ENCODE measurements at regions not wholly inside any gene's neighbourhood (a gene's known extent, or its start where the extent isn't known, plus 50 kb on each side); places are given as distances from the start of the nearest gene placed in this dataset.

DNA sequence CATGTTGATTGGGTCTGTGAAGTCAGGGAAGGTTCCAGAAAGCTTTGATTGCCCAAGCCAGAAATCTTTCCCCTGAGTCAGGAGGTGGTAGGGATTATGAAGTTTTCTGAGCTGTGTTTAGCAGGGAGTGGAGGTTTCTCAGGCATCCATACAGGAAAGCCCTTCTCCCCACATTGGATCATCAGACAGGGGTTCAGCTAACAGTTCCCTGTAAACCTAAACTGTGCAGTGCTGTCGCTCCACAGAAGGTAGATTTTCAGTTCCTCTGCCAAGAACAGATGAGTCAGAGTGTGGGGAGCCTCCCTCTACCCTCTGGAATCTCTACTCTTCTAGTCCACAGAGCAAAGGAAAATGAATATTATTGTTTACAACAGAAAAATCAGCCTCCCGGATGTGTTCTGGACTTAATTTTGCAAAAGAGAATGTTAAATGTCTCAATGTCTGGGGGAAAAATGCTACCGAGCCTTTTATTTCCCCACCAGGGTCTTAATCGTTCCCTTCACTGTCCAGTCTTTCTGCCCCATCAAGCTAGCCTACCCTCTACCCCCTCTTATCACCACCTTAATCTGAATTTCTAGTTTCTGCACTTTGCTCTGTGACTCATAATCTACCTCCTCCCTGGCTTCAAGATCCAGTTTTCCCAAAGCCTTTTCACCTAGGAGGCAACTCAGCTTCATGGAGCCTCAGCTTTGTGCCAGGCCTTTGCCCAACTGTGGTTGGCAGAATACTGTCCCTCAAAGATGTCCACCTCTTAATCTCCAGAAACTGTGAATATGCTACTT, 355.6 kb downstream of the PRDM2 start:
- DNase-seq: no peak

DNA sequence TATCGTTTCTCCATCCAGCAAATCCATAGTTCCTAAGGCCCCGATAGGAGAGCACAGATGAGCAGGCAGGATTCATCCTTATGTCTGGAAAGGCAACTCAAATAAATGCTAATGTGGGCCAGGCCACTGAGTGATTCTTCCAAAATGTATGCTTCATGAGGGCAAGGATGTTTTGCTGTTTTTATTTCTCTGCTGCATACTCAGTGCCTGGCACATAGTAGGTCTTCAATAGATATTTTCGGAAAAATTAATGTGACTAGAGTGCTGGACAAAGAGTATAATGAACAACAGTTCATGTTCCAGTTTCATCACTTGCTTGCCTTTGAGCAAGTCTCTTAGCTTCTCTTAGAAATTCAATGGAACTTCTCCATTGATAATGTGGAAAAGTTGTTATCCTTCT, 357.7 kb downstream of the PRDM2 start:
- DNase-seq: no peak

DNA sequence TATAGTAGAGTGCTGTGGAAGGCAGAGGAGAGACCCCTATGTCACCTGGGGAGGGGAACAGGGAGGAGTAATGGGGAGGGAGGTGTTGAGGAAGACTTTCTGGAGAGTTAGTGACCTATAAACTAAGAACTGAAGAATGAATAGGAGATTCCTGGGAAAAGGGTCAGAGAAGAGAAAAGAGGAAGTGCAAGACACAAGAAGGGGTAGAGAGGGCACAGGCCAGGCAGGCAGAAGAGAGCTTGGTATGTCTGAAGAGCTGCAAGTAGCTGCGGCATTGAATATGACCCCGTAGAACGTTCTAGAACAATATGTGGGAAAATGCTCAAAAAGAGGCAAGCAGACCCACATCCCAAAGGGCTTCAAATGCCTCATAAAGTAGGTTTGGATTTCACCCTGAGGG, 361.2 kb downstream of the PRDM2 start:
- no peak for DNase-seq

DNA sequence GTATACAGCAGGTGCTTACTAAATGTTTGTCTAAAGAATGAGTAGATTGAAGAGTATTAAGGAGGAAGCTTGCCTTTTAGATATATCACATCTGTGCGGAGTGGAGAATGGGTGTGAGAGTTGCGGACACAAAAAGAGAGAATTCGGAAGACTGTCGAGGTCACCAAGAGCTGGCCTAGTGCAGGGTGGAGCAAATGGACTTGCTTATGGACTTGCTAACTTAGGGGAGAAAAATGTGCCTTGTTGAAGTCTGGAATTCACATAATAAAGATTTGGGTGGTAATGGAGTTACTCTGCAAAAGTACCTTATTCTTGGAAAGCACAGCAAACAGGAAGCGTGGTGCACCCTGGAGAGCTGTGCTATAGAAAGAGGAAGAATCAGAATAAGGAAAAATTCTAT, 361.7 kb downstream of the PRDM2 start:
- no peak for DNase-seq

DNA sequence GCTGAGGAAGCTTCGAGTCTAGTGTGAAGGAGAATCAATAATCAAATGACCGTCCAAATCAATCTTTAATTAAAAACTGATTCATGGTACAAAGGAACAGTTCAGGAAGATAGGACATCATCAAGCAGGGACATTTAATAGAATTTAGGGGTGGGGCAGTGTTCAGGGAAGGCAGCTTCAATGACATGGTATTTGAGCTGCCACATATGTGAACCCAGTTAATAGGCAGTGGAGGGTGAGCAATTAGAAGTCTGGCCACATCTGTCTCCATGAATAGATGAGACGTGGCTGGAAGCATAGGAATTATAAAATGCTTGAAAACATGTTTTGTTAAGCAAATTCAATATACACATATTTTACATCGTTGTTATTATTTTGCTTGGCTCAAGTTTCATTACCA, 362.7 kb downstream of the PRDM2 start:
- no peak for DNase-seq

DNA sequence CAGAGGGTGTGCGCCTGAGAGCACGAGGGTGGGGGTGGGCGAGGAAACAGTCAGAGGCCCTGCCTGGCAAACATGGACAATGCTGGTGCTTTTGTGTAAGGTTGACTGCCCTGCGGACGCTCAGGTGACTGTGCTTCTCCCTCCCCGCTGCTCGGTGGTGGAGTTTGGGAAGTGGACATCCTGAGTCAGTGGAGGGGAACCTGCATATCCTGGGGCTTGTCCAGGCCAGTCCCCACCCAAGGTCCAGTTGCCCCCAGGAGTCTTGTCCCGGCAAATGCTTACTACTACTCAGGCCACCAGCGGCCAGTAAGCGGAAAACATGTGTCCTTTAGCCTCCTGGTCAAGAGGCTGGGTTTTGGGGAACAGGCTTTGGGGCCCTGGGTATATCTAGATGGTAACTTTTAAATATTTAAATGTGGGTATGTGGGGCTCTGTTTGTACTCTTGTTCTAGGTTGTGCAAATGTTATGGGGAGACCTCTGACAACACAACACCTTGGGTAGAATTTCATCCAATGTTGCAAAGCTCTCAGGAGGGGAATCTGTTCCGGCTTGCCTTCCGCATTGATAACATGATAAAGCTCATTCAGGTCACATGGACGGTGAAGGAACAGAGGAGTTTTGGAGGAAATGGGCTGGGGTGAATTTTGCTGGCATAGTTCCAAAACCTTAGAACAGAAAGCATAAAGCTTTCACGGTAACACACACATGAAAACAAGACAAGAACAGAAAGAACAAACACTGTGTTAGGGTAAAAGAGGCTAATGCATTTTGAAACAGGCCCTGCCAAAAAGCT, 364.9 kb downstream of the PRDM2 start:
- DNase-seq: no peak

DNA sequence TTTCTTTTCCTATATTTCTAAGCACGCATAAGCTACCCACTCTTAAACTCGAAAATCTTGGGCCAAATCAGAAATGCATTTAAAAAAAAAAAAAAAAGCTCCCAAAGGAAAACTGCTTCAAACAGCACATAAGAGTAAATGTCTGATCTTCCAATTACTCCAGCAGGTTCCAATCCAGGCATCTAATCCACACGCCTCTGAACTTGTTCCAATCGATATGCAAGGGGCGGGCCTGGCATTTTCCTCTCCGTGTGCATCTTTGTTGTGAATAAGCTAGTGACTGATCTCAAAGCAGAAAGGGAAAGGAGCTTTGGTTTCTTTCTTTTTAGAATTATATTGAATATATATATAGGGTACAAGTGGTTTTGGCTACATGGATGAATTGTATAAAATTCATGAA, 365.5 kb downstream of the PRDM2 start:
- DNase-seq: no peak

DNA sequence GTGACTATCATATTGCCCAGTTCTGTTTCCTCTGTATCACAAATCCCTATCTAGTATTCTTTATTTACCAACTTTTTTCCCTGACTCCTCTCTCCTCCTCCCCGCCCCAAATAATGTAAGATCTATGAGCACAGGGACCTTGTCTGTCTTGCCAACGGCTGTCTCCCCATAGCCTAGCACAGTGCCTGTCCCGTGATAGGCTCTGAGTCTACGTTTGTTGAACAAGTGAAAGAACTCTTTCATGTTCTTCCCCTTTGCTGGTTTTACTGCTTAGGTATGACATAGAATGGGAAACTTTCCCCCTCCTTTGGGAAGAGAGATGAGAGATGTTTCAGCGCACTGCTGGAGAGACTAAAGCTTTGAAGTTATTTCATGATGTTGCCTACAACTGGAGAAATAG, 367.0 kb downstream of the PRDM2 start:
- no peak for DNase-seq

DNA sequence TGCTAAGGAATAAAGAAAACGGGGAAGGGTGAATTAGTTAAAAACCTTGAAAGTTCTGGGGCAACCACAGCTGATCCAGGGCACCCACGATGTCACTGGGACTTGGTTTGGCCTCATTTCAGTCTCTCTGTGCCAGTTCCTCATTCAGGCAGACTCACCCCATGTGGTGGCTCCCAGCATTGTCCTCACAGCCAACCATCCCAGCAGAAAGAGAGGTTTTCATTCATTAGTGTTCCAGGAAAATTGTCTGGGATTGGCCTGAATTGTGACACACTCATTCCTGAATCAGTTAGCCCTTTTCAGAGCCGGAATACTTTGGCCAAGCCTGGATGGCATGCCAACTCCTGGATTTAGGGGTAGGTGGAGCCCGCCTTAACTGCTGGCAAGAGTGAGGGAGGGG, 367.7 kb downstream of the PRDM2 start:
- no peak for DNase-seq

DNA sequence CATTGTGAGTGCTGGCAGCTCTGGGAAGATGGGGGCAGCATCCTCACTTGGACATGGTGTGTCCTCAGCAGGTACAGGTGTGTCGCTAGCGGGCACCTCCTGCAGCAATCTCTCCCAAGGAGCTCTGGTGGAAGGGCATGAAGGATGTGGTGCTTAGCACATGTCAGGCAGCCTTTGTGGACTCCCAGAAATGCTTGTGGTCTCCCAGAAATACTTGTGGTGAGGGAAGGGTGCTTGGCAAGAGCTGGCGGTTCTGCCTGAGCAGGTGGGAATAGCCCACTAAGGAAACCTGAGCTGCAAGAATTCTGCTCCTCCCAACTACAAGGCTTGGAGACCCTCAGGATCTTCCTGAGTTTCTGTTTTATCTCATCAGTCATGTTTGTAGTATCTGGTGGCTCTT, 371.6 kb downstream of the PRDM2 start:
- DNase-seq: no peak

DNA sequence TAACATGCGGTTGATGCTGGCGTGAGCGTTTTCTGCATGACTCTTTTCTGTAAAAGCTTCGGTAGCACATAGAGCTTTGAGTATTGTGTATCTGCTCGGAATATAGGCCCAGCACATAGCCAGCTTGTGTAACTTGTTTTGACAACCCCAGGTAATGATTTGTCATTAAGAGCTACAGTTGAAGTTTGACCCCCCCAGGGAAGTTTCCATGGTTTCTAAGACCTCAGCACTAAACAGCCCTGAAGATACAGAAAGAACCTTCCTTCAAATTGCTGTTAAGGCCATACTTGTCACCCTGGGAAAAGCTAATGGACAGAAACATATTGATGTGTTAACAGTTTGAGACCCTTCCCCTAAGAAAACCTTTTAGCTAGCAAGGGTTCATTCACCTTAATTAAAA, 380.7 kb downstream of the PRDM2 start:
- no peak for DNase-seq

DNA sequence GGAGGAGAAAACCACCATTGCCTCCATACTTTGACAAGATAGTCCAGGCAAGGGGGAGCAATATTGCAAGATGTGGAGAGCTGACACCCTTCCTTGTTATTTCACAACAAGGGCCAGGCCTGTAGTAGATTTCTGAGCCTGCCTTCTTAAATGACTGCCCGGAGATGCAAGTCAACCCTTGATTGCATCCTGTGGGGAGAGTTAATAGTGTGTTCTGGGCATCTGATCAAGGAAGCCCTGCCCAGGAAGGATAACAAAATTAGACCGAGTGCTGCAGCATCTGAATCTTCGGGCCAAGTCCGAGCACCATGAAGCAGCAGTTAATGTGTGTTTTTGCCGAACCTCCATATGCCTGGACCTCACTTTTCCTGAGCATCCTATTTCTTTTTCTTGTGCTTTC, 382.3 kb downstream of the PRDM2 start:
- no peak for DNase-seq

DNA sequence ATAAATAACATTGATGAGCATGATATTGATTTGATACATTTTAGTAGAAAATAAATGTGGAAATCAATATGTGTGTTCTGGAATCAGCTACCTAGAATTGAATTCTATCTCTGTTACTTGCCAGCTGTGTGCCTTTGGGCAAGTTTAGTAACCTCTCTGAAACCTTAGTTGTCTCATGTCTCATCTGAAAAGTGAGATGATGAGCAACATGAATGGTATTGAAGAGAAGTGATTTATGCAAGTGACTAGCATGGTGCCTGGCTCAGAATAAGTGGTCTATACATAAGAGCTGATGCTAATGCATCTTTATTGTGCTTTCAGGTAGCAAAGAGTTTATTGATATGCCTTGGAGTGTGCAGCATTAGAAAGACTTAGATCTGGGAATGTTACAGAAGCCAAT, 383.3 kb downstream of the PRDM2 start:
- DNase-seq: no peak

DNA sequence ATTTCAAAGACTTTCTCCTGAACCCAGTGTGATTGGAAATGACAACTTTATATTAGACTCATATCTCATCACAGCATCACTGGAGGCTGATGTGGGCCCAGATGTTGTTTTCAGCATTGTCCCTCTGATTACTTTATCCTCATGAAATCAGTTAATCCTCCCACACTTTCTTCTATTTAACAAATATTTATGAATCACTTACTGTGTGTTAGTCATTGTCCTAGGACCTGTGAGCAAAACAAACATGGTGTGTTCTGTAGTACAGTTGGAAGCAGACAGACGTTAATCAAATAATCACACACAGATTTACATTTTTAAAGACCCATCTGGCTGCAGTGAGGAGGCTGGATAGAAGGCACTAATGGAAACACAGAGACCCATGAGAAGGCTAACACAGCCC, 383.7 kb downstream of the PRDM2 start:
- no peak for DNase-seq

DNA sequence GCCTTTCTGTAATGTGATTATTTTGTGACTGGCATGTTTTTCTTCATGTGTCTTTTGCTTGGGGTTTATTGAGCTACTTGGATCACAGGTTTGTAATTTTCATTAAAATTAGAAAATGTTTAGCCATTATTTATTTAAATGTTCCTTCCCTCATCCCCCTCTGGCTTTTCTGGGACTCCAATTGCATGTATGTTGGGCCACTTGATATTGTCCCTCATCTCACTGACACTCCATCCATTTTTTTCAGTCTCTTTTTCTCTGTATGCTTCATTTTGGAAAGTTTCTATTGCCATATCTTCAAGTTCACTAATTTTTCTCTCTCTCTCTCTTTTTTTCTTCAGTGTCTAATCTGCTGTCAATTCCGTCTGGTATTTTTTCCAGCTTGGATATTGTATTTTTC, 390.1 kb downstream of the PRDM2 start:
- no peak for DNase-seq

DNA sequence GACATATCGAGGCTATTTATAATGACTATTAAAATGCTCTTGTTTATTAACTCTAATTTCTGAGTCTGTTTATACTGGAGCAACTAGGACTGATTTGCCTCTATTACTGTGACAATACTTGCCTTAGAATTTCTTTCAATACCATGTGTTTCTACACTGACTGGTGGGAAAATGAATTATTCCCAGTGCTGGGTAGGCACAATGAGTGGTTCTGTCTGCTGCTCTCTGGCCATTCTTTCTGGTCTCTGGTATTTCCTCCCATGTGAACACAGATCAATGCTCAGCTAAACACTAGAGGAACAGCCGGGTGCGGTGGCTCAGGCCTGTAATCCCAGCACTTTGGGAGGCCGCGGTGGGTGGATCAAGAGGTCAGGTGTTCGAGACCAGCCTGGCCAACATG, 390.5 kb downstream of the PRDM2 start:
- no peak for DNase-seq

DNA sequence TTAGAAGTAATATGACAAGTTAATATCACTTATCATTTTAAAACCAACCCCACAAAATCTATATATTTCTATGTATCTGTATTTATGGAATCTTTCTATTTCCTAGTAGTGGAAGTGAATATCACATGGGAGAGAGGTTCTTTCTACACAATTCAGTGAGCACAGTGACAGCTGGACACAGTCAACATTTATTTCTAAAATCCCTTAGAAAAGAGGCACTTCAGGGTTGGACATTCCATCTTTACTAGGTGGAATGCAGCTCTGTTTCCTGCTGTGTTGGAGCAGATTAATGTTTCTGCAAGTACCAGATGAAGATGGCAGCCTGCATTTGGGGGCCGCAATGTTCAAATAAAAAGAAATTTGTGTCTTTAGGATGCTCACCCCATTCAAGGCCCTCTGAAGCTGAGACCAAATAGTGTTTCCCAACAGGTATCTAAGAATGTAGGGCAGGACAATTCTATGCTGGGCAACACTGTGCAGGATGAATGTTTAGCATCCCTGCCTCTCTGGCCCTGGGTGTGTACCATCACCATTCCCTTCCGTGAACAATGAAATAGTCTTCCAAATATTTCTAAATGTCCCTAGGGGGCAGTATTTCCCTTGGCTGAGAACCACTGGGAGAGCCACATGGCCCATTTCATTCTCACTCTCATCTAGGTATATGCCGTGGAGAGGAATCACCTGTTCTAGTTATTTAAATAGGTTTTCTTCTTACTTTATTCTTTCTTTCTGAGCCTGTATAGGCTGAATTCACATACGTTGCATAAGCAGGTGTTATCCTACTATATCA, 394.8 kb downstream of the PRDM2 start:
- DNase-seq: no peak

DNA sequence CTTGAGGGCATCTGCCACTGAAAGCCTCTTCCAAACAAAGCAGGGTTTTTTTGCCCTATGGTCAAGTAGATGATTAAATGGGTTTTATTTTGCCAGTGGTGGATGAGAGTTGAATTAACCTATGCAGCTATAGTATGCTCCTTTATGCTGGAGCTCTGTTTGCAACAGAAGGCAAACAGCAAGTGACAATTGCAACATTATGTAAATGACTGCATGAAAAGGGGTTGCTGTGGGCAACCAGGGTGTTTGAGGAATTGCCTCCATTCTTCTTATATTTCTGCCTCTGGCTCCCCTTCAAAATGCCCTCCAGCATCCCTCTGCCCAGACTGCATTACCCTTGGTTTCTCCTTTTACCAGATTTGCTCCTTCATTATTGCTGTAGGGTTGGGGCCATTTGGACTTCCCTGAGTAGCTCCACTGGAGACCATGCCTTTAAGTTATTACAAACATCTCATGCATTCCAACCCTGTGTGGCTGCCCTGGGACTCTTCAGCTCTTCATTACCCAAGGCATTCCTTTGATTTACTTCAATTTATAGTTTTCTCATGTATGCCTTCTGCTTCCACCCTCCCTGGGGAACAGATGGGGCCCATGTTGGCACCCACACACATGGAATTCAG, 398.4 kb downstream of the PRDM2 start:
- no peak for DNase-seq

DNA sequence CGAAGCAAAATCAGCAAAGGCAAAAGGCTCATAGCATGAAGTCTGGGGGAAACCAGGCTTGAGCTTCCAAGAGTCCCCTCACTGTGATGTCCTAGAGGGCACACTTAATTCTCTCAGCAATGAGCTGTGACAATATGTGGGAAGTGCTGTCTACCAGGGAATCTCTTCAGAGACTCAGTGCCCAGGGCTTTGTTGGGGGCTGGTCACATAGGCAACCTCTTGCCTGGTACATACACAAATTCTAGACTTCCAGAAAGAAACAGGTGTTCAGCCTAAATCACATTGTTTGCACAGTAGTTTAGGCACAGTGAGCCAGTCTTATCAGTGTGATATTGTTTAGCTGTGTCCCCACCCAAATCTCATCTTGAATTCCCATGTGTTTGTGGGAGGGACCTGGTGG, 400.5 kb downstream of the PRDM2 start:
- DNase-seq: no peak

DNA sequence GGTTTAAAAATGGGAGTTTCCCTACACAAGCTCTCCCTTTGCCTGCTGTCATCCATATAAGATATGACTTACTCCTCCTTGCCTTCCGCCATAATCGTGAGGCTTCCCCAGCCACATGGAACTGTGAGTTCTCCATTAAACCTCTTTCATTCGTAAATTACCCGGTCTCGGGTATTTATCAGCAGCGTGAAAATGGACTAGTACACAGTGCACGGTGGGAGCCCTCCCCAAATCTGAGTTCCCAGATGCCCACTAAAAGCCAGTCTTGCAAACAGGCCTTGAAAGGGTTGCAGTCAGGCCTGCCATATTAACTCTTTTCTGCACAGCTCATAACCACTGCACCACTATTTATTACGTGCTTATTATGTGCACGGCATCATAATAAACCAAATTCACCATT, 400.9 kb downstream of the PRDM2 start:
- no peak for DNase-seq

DNA sequence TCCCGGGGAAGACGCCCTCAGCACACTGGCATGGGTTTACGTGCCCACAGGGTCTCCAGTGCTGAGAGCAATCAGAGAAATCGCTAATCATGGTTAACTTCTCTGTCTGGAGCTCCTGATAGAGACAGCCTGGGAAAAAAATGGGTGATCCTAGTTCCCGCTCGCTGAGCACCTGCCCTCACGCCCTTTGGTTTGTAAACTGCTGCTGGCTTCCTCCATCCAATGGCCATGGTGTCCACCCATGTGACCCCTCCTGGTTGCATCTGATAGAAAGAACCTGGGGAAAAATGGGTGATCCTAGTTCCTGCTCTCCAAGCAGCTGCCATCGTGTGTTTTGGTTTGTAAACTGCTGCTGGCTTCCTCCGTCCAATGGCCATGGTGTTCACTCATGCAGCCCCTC, 402.2 kb downstream of the PRDM2 start:
- DNase-seq: no peak

DNA sequence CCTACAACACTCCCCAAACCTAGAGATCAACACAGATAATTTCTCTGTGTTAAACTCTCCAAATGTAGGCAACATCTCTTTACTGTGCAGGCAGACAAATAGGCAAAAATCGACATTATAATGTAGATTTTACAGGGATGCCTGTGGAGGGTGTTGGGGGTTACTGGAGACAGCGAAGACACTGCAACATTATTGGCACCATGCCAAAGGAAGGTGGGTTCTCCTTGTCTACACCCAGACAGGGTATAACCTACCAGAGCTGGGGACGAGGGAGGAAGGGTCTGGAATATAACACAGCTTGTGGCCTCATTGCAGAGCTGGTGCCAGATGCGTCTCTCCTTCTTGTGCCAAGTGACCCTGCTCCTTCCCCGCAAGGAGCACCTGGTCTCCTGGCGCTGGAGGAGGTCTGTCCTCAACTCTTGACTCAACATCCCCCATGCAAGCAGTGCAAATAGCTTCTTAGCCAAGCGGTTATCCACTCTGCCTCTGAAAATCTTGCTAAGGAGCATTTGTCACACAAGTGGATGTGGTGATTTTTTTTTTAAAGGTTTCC, 404.0 kb downstream of the PRDM2 start:
- DNase-seq: no peak

DNA sequence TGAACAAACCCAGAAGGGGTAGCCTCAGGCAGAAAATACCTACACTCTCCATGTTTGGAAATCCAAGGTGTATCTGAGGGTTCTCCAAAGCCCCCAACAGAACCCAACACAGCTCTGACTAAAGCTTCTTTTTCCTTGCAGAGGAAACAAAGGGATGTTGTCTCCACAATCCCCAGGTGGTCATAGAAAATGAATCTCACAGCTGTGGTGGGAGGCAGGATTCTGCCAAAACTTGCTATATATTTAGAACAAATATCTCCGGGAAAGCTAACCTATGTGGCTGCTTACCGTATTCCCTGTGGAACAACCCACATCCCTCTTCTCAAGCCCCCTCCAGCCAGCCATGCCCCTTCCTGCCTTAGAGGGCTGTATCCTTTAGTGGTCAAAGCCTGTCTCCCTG, 406.1 kb downstream of the PRDM2 start:
- no peak for DNase-seq
